HCT116 (cell line): ENCODE measurements at regions not wholly inside any gene's neighbourhood (a gene's known extent, or its start where the extent isn't known, plus 50 kb on each side); places are given as distances from the start of the nearest gene placed in this dataset.

Experiments
- ATAC-seq: fragments of 200-7000 bp; cut with Tn5 transposase; 2 replicates; pipeline ENCODE4 v1.9.1; 2020; ENCODE audit warnings: mild to moderate bottlenecking, moderate library complexity
- BruUV-seq: library from RNA; stranded (reverse); fragments of 400-500 nt; replicated peaks from 2 replicates; lab custom pipeline; 2021; lab: Mats Ljungman, UMichigan
- CTCF ChIA-PET: fragments of 300-600 bp; sonication (Branson Sonifier 250); formaldehyde crosslinking; loops from one replicate; lab custom pipeline; 2021; ENCODE audit warnings: antibody characterized with exemption; lab: Charles Lee
- POLR2A ChIA-PET: fragments of 300-600, 350-600 bp; sonication (Branson Sonifier 250); formaldehyde crosslinking; loops from one replicate; lab custom pipeline; 2021; ENCODE audit warnings: antibody characterized with exemption; lab: Charles Lee
- RAD21 ChIA-PET, 2 experiments: fragments of 300-600 bp; sonication (Branson Sonifier 250); formaldehyde crosslinking; loops; one replicate each; lab custom pipeline; 2023; ENCODE audit warnings: low total read pairs in 2 of 2; ENCODE audit not compliant: uncharacterized antibody in 2 of 2, unreplicated experiment in 2 of 2, low non-redundant PET in 1 of 2; lab: Charles Lee
- DNase-seq: peaks from one replicate; pipeline ENCODE4 v3.0.0-alpha.2; 2010; ENCODE audit warnings: low read depth, low spot score
- H2AFZ ChIP-seq: fragments of 200-600 bp; shearing (Covaris generic), sonication (generic); 2 replicates; pipeline ENCODE4 v1.6.1; 2017; ENCODE audit warnings: low read depth, mixed run types, mixed read lengths, antibody characterized with exemption, low read length; ENCODE audit not compliant: poor library complexity, severe bottlenecking
- H3K27ac ChIP-seq: 2 replicates; pipeline ENCODE4 v1.5.1; 2012; ENCODE audit warnings: low read depth, low read length
- H3K27me3 ChIP-seq: fragments of 200-600 bp; sonication (generic); 2 replicates; pipeline ENCODE4 v1.6.1; 2016; ENCODE audit warnings: mixed run types, low read length, mixed read lengths; ENCODE audit not compliant: insufficient read depth
- H3K36me3 ChIP-seq, 2 experiments: fragments of 200-500 bp in 1 of 2; fragments of 200-600 bp in 1 of 2; sonication (Bioruptor generic) in 1 of 2; sonication (generic) in 1 of 2; 2 replicates each; pipeline versions ENCODE4 v1.5.1 to v1.6.1; 2014 to 2016; ENCODE audit warnings: low read length in 2 of 2, inconsistent platforms in 1 of 2, mixed read lengths in 1 of 2, mixed run types in 1 of 2; ENCODE audit not compliant: insufficient read depth in 2 of 2, control insufficient read depth in 1 of 2
- H3K4me1 ChIP-seq, 2 experiments: fragments of 200-600 bp in 1 of 2; sonication (generic) in 1 of 2; 2 replicates each; pipeline versions ENCODE4 v1.5.1 to v1.6.1; 2012 to 2017; ENCODE audit warnings: low read length in 2 of 2, inconsistent platforms in 1 of 2, mild to moderate bottlenecking in 1 of 2, mixed read lengths in 1 of 2, mixed run types in 1 of 2, moderate library complexity in 1 of 2; ENCODE audit not compliant: insufficient read depth in 2 of 2, control insufficient read depth in 1 of 2
- H3K4me2 ChIP-seq: fragments of 200-600 bp; sonication (generic); 2 replicates; pipeline ENCODE4 v1.6.1; 2017; ENCODE audit warnings: mixed run types, low read length, mixed read lengths
- H3K4me3 ChIP-seq, 2 experiments: fragments of 200-600 bp in 1 of 2; sonication (generic) in 1 of 2; replicated peaks in 1 of 2; 2 replicates each; pipeline ENCODE4 v1.5.1; 2011 to 2016; ENCODE audit warnings: low read length in 2 of 2, control low read depth in 1 of 2, low read depth in 1 of 2, mild to moderate bottlenecking in 1 of 2, mixed read lengths in 1 of 2, mixed run types in 1 of 2
- H3K79me2 ChIP-seq: fragments of 200-600 bp; sonication (generic); 2 replicates; pipeline ENCODE4 v1.6.1; 2017; ENCODE audit warnings: mild to moderate bottlenecking, mixed run types, low read length, moderate library complexity, mixed read lengths; ENCODE audit not compliant: insufficient read depth
- H3K9ac ChIP-seq: fragments of 200-600 bp; sonication (generic); 2 replicates; pipeline ENCODE4 v1.6.1; 2016; ENCODE audit warnings: low read length, mixed read lengths
- H3K9me2 ChIP-seq: fragments of 200-600 bp; sonication (generic), shearing (Covaris generic); 2 replicates; pipeline ENCODE4 v1.6.1; 2017; ENCODE audit warnings: mixed run types, mild to moderate bottlenecking, moderate library complexity; ENCODE audit not compliant: insufficient read depth
- H3K9me3 ChIP-seq, 2 experiments: fragments of 200-500 bp in 1 of 2; fragments of 200-600 bp in 1 of 2; sonication (Bioruptor generic) in 1 of 2; sonication (generic) in 1 of 2; 2 replicates each; pipeline ENCODE4 v1.6.1; 2014 to 2017; ENCODE audit warnings: low read length in 2 of 2, mixed read lengths in 2 of 2, inconsistent platforms in 1 of 2, low read depth in 1 of 2, mild to moderate bottlenecking in 1 of 2, mixed run types in 1 of 2, moderate library complexity in 1 of 2; ENCODE audit not compliant: control insufficient read depth in 1 of 2, insufficient read depth in 1 of 2
- H4K20me1 ChIP-seq: fragments of 200-600 bp; sonication (generic), shearing (Covaris generic); 2 replicates; pipeline ENCODE4 v1.6.1; 2017; ENCODE audit warnings: mixed run types, mild to moderate bottlenecking, moderate library complexity; ENCODE audit not compliant: insufficient read depth
- ATF3 ChIP-seq: IDR thresholded peaks from 2 replicates; pipeline ENCODE4 v1.6.1; 2012
- CBX3 ChIP-seq: IDR thresholded peaks from 2 replicates; pipeline ENCODE4 v1.6.1; 2012; ENCODE audit warnings: low read depth
- CEBPB ChIP-seq: IDR thresholded peaks from 2 replicates; pipeline ENCODE4 v1.6.1; 2012; ENCODE audit warnings: low read depth
- EGR1 ChIP-seq: IDR thresholded peaks from 2 replicates; pipeline ENCODE4 v1.6.1; 2012; ENCODE audit warnings: low read depth
- ELF1 ChIP-seq: IDR thresholded peaks from 2 replicates; pipeline ENCODE4 v1.6.1; 2012; ENCODE audit warnings: low read depth, borderline replicate concordance
- EZH2 ChIP-seq: fragments of 200-600 bp; sonication (generic); IDR thresholded peaks from 2 replicates; pipeline ENCODE4 v1.6.1; 2017; ENCODE audit warnings: antibody characterized with exemption, mixed run types
- EZH2phosphoT487 ChIP-seq: fragments of 200-600 bp; IDR thresholded peaks from 2 replicates; pipeline ENCODE4 v1.6.1; 2018; ENCODE audit warnings: antibody characterized with exemption, borderline replicate concordance
- FOSL1 ChIP-seq: IDR thresholded peaks from 2 replicates; pipeline ENCODE4 v1.6.1; 2012; ENCODE audit warnings: low read depth
- JUND ChIP-seq: IDR thresholded peaks from 2 replicates; pipeline ENCODE4 v1.6.1; 2012
- POLR2A ChIP-seq: IDR thresholded peaks from 2 replicates; pipeline ENCODE4 v1.7.0; 2011; ENCODE audit warnings: borderline replicate concordance; ENCODE audit not compliant: insufficient read depth, insufficient read length; ENCODE audit errors: extremely low read depth
- POLR2AphosphoS5 ChIP-seq: IDR thresholded peaks from 2 replicates; pipeline ENCODE4 v1.6.1; 2011; ENCODE audit warnings: mild to moderate bottlenecking, low read depth, low read length, moderate library complexity
- RAD21 ChIP-seq: IDR thresholded peaks from 2 replicates; pipeline ENCODE4 v1.6.1; 2012; ENCODE audit warnings: low read depth, mild to moderate bottlenecking
- SP1 ChIP-seq: IDR thresholded peaks from 2 replicates; pipeline ENCODE4 v1.6.1; 2012; ENCODE audit warnings: low read depth
- SRF ChIP-seq: IDR thresholded peaks from 2 replicates; pipeline ENCODE4 v1.6.1; 2012; ENCODE audit warnings: low read depth
- TCF7L2 ChIP-seq: IDR thresholded peaks from 2 replicates; pipeline ENCODE4 v1.7.0; 2011; ENCODE audit warnings: borderline replicate concordance, inconsistent platforms; ENCODE audit not compliant: insufficient read depth, insufficient read length; ENCODE audit errors: extremely low read depth
- YY1 ChIP-seq: IDR thresholded peaks from 2 replicates; pipeline ENCODE4 v1.6.1; 2011; ENCODE audit warnings: low read length, low read depth, moderate library complexity, mild to moderate bottlenecking; ENCODE audit not compliant: insufficient replicate concordance; ENCODE audit errors: extremely low read depth
- ZBTB33 ChIP-seq: IDR thresholded peaks from 2 replicates; pipeline ENCODE4 v1.6.1; 2011; ENCODE audit warnings: mild to moderate bottlenecking, low read length, moderate library complexity; ENCODE audit not compliant: insufficient replicate concordance; ENCODE audit errors: extremely low read depth
- ZNF274 ChIP-seq: fragments of 200-500 bp; sonication (Bioruptor generic); IDR thresholded peaks from 2 replicates; pipeline ENCODE4 v1.6.1; 2014; ENCODE audit warnings: mild to moderate bottlenecking, low read depth, low read length, inconsistent platforms
- intact Hi-C: fragments of 100-400 bp; cut with micrococcal nuclease; formaldehyde crosslinking; loops from 2 replicates; pipeline ENCODE4 v1.10.0; 2022
- TF ChIP-seq, protein P1 (sequence below), 3 experiments: fragments of 200-600 bp in 1 of 3; sonication (generic) in 1 of 3; IDR thresholded peaks in 2 of 3; conservative IDR thresholded peaks in 1 of 3; 2 replicates each; pipeline ENCODE4 v1.5.1; 2012 to 2017; ENCODE audit warnings: low read depth in 2 of 3, low read length in 2 of 3, antibody characterized with exemption in 1 of 3, borderline replicate concordance in 1 of 3, control low read depth in 1 of 3, mild to moderate bottlenecking in 1 of 3, mixed read lengths in 1 of 3, mixed run types in 1 of 3, moderate library complexity in 1 of 3; ENCODE audit not compliant: insufficient read depth in 1 of 3

GRCh38 chr3:59408047-59408624, 358.3 kb upstream of the CFAP20DC start:
- ATAC-seq: no peak
- Histone ChIP-seq H3K27me3 (peaks cover 28% of the 10 kb centered on the region), H3K27ac (no peak overlapping the region), H4K20me1 (no peaks in the 10 kb centered on the region), H3K9me3 (no peaks in the 10 kb centered on the region), H3K4me3 (no peak overlapping the region), H3K79me2 (no peaks in the 10 kb centered on the region), H3K9ac (no peak overlapping the region), H3K9me2 (no peaks in the 10 kb centered on the region), H2AFZ (no peak overlapping the region), H3K4me2 (no peak overlapping the region), H3K4me1 (no peaks in the 10 kb centered on the region), H3K36me3 (no peaks in the 10 kb centered on the region)
- DNase-seq: no peak
- CTCF ChIA-PET: no interaction called here
- BruUV-seq: no TSS peak
- POLR2A ChIA-PET: no interaction called here
- RAD21 ChIA-PET: no interaction called here
- TF ChIP-seq JUND (no peak), CEBPB (no peak), RAD21 (no peak), POLR2A (no peak), TCF7L2 (no peak), YY1 (no peak), ZBTB33 (no peak), EZH2phosphoT487 (no peak), ATF3 (no peak), EZH2 (no peak), POLR2AphosphoS5 (no peak), EGR1 (no peak), CBX3 (no peak), ZNF274 (no peak), SRF (no peak), ELF1 (no peak), SP1 (no peak), FOSL1 (no peak)
- TF ChIP-seq, protein P1, sequence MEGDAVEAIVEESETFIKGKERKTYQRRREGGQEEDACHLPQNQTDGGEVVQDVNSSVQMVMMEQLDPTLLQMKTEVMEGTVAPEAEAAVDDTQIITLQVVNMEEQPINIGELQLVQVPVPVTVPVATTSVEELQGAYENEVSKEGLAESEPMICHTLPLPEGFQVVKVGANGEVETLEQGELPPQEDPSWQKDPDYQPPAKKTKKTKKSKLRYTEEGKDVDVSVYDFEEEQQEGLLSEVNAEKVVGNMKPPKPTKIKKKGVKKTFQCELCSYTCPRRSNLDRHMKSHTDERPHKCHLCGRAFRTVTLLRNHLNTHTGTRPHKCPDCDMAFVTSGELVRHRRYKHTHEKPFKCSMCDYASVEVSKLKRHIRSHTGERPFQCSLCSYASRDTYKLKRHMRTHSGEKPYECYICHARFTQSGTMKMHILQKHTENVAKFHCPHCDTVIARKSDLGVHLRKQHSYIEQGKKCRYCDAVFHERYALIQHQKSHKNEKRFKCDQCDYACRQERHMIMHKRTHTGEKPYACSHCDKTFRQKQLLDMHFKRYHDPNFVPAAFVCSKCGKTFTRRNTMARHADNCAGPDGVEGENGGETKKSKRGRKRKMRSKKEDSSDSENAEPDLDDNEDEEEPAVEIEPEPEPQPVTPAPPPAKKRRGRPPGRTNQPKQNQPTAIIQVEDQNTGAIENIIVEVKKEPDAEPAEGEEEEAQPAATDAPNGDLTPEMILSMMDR (IDR thresholded peaks at IDR 0.05 in 2 of 3, conservative IDR thresholded peaks at IDR 0.05 in 1 of 3; ENCODE audit: borderline replicate concordance in 1 of 3, insufficient read depth in 1 of 3, low read depth in 2 of 3, low read length in 2 of 3): no peak
- intact Hi-C loops: no loop called here
